WTC11 (cell line): ENCODE measurements at regions not wholly inside any gene's neighbourhood (a gene's known extent, or its start where the extent isn't known, plus 50 kb on each side); places are given as distances from the start of the nearest gene placed in this dataset.

Experiments used
- ATAC-seq: fragments of 200-7000 bp; cut with Tn5 transposase; 2 replicates; pipeline ENCODE4 v1.10.0; 2021; ENCODE audit warnings: mild to moderate bottlenecking, moderate library complexity
- CTCF ChIA-PET: fragments of 300-600 bp; sonication (Branson Sonifier 250); formaldehyde crosslinking; loops from one replicate; lab custom pipeline; 2021; ENCODE audit warnings: antibody characterized with exemption; lab: Charles Lee
- POLR2A ChIA-PET: fragments of 350-600 bp; sonication (Branson Sonifier 250); formaldehyde crosslinking; loops from one replicate; lab custom pipeline; 2021; ENCODE audit warnings: antibody characterized with exemption; lab: Charles Lee
- DNase-seq: peaks from one replicate; pipeline ENCODE4 v3.0.0; 2021; ENCODE audit warnings: low spot score
- H3K27ac Mint-ChIP-seq: 2 replicates; pipeline ENCODE4 v1.8.0; 2021; ENCODE audit warnings: mixed read lengths
- H3K27me3 Mint-ChIP-seq: 2 replicates; pipeline ENCODE4 v1.8.0; 2021; ENCODE audit warnings: low read depth, mild to moderate bottlenecking, moderate library complexity, mixed read lengths
- H3K36me3 Mint-ChIP-seq: 2 replicates; pipeline ENCODE4 v1.8.0; 2021; ENCODE audit warnings: mixed read lengths
- H3K4me1 Mint-ChIP-seq: 2 replicates; pipeline ENCODE4 v1.8.0; 2022; ENCODE audit warnings: mixed read lengths
- H3K4me3 Mint-ChIP-seq: 2 replicates; pipeline ENCODE4 v1.8.0; 2021; ENCODE audit warnings: mild to moderate bottlenecking, moderate library complexity, mixed read lengths
- H3K9me3 Mint-ChIP-seq: 2 replicates; pipeline ENCODE4 v1.8.0; 2021; ENCODE audit warnings: mixed read lengths
- ATF2 ChIP-seq: sonication (generic); formaldehyde crosslinking; IDR thresholded peaks from 2 replicates; pipeline ENCODE4 v1.8.1; 2022; ENCODE audit warnings: low read depth, missing genetic modification reagents, borderline replicate concordance
- ATF3 ChIP-seq: sonication (generic); formaldehyde crosslinking; conservative IDR thresholded peaks from 2 replicates; pipeline ENCODE4 v1.8.1; 2022; ENCODE audit warnings: mild to moderate bottlenecking, missing genetic modification reagents
- CREB1 ChIP-seq: sonication (generic); formaldehyde crosslinking; IDR thresholded peaks from 2 replicates; pipeline ENCODE4 v1.8.0; 2023; ENCODE audit warnings: mild to moderate bottlenecking, missing genetic modification reagents
- ELF4 ChIP-seq: sonication (generic); formaldehyde crosslinking; IDR thresholded peaks from 2 replicates; pipeline ENCODE4 v1.8.1; 2022; ENCODE audit warnings: low read depth, mild to moderate bottlenecking, moderate library complexity, missing genetic modification reagents
- FOXJ3 ChIP-seq: sonication (generic); formaldehyde crosslinking; IDR thresholded peaks from 2 replicates; pipeline ENCODE4 v1.9.0; 2021; ENCODE audit warnings: missing genetic modification reagents, mild to moderate bottlenecking, borderline replicate concordance
- FOXK1 ChIP-seq: sonication (generic); formaldehyde crosslinking; IDR thresholded peaks from 2 replicates; pipeline ENCODE4 v1.8.0; 2022; ENCODE audit warnings: mild to moderate bottlenecking, moderate library complexity, missing genetic modification reagents
- FOXP4 ChIP-seq: sonication (generic); formaldehyde crosslinking; IDR thresholded peaks from 2 replicates; pipeline ENCODE4 v1.8.0; 2022; ENCODE audit warnings: mild to moderate bottlenecking, missing genetic modification reagents
- GABPB1 ChIP-seq: sonication (generic); formaldehyde crosslinking; IDR thresholded peaks from 2 replicates; pipeline ENCODE4 v1.8.1; 2023; ENCODE audit warnings: mild to moderate bottlenecking, missing genetic modification reagents
- HMGA2 ChIP-seq: fragments of 250-450 bp; sonication (Bioruptor Pico); IDR thresholded peaks from 2 replicates; pipeline ENCODE4 v1.4.0; 2021; ENCODE audit warnings: mild to moderate bottlenecking, moderate library complexity
- HMGXB4 ChIP-seq: sonication (generic); formaldehyde crosslinking; IDR thresholded peaks from 2 replicates; pipeline ENCODE4 v1.8.1; 2023; ENCODE audit warnings: mild to moderate bottlenecking, moderate library complexity, missing genetic modification reagents
- MAX ChIP-seq: sonication (generic); formaldehyde crosslinking; IDR thresholded peaks from 2 replicates; pipeline ENCODE4 v1.8.0; 2022; ENCODE audit warnings: mild to moderate bottlenecking, missing genetic modification reagents
- MLX ChIP-seq: sonication (generic); formaldehyde crosslinking; IDR thresholded peaks from 2 replicates; pipeline ENCODE4 v1.8.1; 2023; ENCODE audit warnings: mild to moderate bottlenecking, missing genetic modification reagents, moderate library complexity
- RELA ChIP-seq: sonication (generic); formaldehyde crosslinking; IDR thresholded peaks from 2 replicates; pipeline ENCODE4 v1.8.1; 2022; ENCODE audit warnings: missing genetic modification reagents, mild to moderate bottlenecking, borderline replicate concordance
- USF2 ChIP-seq: sonication (generic); formaldehyde crosslinking; IDR thresholded peaks from 2 replicates; pipeline ENCODE4 v1.8.1; 2023; ENCODE audit warnings: mild to moderate bottlenecking, missing genetic modification reagents, moderate library complexity
- ZBTB43 ChIP-seq: sonication (generic); formaldehyde crosslinking; IDR thresholded peaks from 2 replicates; pipeline ENCODE4 v1.8.1; 2023; ENCODE audit warnings: mild to moderate bottlenecking, missing genetic modification reagents
- ZNF219 ChIP-seq: sonication (generic); formaldehyde crosslinking; IDR thresholded peaks from 2 replicates; pipeline ENCODE4 v1.8.0; 2023; ENCODE audit warnings: missing genetic modification reagents, mild to moderate bottlenecking, borderline replicate concordance
- ZNF232 ChIP-seq: sonication (generic); formaldehyde crosslinking; IDR thresholded peaks from 2 replicates; pipeline ENCODE4 v1.8.0; 2022; ENCODE audit warnings: mild to moderate bottlenecking, missing genetic modification reagents
- ZNF263 ChIP-seq: sonication (generic); formaldehyde crosslinking; IDR thresholded peaks from 2 replicates; pipeline ENCODE4 v1.8.1; 2022; ENCODE audit warnings: low read depth, mild to moderate bottlenecking, moderate library complexity, missing genetic modification reagents
- ZNF317 ChIP-seq: sonication (generic); formaldehyde crosslinking; IDR thresholded peaks from 2 replicates; pipeline ENCODE4 v1.8.1; 2023; ENCODE audit warnings: low read depth, mild to moderate bottlenecking, moderate library complexity, missing genetic modification reagents, borderline replicate concordance

- no peak for ATAC-seq
- Mint-ChIP-seq H3K36me3 (no peaks in the 10 kb centered on the region), H3K27ac (no peak overlapping the region), H3K27me3 (peaks cover 19% of the 10 kb centered on the region)
- POLR2A ChIA-PET = no interaction called here
- no peak for TF ChIP-seq ZNF317
- TF ChIP-seq USF2 = no peak
- no peak for TF ChIP-seq ZNF219 (CRISPR knock-in tag)
- TF ChIP-seq FOXK1 = no peak
- no peak for TF ChIP-seq CREB1 (CRISPR knock-in tag)
- TF ChIP-seq ATF3 (CRISPR knock-in tag) = no peak
- no peak for TF ChIP-seq ATF2
- TF ChIP-seq ZNF232 (CRISPR knock-in tag) = no peak
- no peak for TF ChIP-seq MAX
- no peak for TF ChIP-seq ZBTB43
- TF ChIP-seq HMGXB4 (CRISPR knock-in tag) = no peak
- no peak for TF ChIP-seq HMGA2
- no peak for TF ChIP-seq MLX (CRISPR knock-in tag)
- no peak for TF ChIP-seq FOXP4 (CRISPR knock-in tag)
- no peak for TF ChIP-seq FOXJ3 (CRISPR knock-in tag)
- no peak for TF ChIP-seq RELA (CRISPR knock-in tag)
- no peak for TF ChIP-seq ZNF263 (CRISPR knock-in tag)
- TF ChIP-seq ELF4 (CRISPR knock-in tag) = no peak
- no peak for TF ChIP-seq GABPB1
- TF ChIP-seq, all 79 proteins: peak for 0
- no peak for DNase-seq
- Mint-ChIP-seq H3K9me3 (no peaks in the 10 kb centered on the region), H3K4me1 (peaks cover 10% of the 10 kb centered on the region), H3K4me3 (no peak overlapping the region)
- CTCF ChIA-PET = interaction anchor here (1.0 to 3.3 kb wide), 5 partner anchors 19 to 867 kb away, joined by 3 to 27 read pairs (median 16); partner anchors contain the start of gene MYCN
These were observed 159.3 kb downstream of the CYRIA start for GRCh38 chr2:16506366-16506765.
